ENCODE measurements at regions not wholly inside any gene's neighbourhood (a gene's known extent, or its start where the extent isn't known, plus 50 kb on each side); places are given as distances from the start of the nearest gene placed in this dataset.

GRCh38 chr3:117903226-117903625, 1131.4 kb downstream of the IGSF11 start:
- no peak for DNase-seq

- DNase-seq, result no peak
Observed at GRCh38 chr3:117910820-117911521, 1123.7 kb downstream of the IGSF11 start.

GRCh38 chr3:117912352-117912751, 1122.3 kb downstream of the IGSF11 start:
- DNase-seq, result no peak

- no peak for DNase-seq
Observed at GRCh38 chr3:117914540-117915100, 1120.0 kb downstream of the IGSF11 start.

GRCh38 chr3:117916839-117917238, 1117.8 kb downstream of the IGSF11 start:
- DNase-seq, result no peak

GRCh38 chr3:117919621-117920020, 1115.0 kb downstream of the IGSF11 start:
- DNase-seq, result no peak

- DNase-seq, result no peak
Observed at GRCh38 chr3:117920253-117920898, 1114.3 kb downstream of the IGSF11 start.

GRCh38 chr3:117921411-117921810, 1113.2 kb downstream of the IGSF11 start:
- DNase-seq, result no peak

- no peak for DNase-seq
Observed at GRCh38 chr3:117922039-117922438, 1112.6 kb downstream of the IGSF11 start.

- no peak for DNase-seq
Observed at GRCh38 chr3:117926819-117927218, 1107.8 kb downstream of the IGSF11 start.

GRCh38 chr3:117927825-117928224, 1106.8 kb downstream of the IGSF11 start:
- no peak for DNase-seq

- no peak for DNase-seq
Observed at GRCh38 chr3:117928836-117929235, 1105.8 kb downstream of the IGSF11 start.

GRCh38 chr3:117932441-117932840, 1102.2 kb downstream of the IGSF11 start:
- no peak for DNase-seq

GRCh38 chr3:117936159-117936558, 1098.5 kb downstream of the IGSF11 start:
- no peak for DNase-seq

GRCh38 chr3:117938974-117939373, 1095.7 kb downstream of the IGSF11 start:
- DNase-seq, result no peak

- no peak for DNase-seq
Observed at GRCh38 chr3:117939425-117940027, 1095.1 kb downstream of the IGSF11 start.

GRCh38 chr3:117941015-117941414, 1093.6 kb downstream of the IGSF11 start:
- no peak for DNase-seq

- no peak for DNase-seq
Observed at GRCh38 chr3:117941756-117942155, 1092.9 kb downstream of the IGSF11 start.

GRCh38 chr3:117954131-117954530, 1080.5 kb downstream of the IGSF11 start:
- no peak for DNase-seq

- DNase-seq, result no peak
Observed at GRCh38 chr3:117955196-117955595, 1079.5 kb downstream of the IGSF11 start.

- DNase-seq, result no peak
Observed at GRCh38 chr3:117958027-117958426, 1076.6 kb downstream of the IGSF11 start.

- DNase-seq, result no peak
Observed at GRCh38 chr3:117962750-117963149, 1071.9 kb downstream of the IGSF11 start.

- no peak for DNase-seq
Observed at GRCh38 chr3:117963858-117964257, 1070.8 kb downstream of the IGSF11 start.
